ENCODE measurements at regions not wholly inside any gene's neighbourhood (a gene's known extent, or its start where the extent isn't known, plus 50 kb on each side); places are given as distances from the start of the nearest gene placed in this dataset.

DNA sequence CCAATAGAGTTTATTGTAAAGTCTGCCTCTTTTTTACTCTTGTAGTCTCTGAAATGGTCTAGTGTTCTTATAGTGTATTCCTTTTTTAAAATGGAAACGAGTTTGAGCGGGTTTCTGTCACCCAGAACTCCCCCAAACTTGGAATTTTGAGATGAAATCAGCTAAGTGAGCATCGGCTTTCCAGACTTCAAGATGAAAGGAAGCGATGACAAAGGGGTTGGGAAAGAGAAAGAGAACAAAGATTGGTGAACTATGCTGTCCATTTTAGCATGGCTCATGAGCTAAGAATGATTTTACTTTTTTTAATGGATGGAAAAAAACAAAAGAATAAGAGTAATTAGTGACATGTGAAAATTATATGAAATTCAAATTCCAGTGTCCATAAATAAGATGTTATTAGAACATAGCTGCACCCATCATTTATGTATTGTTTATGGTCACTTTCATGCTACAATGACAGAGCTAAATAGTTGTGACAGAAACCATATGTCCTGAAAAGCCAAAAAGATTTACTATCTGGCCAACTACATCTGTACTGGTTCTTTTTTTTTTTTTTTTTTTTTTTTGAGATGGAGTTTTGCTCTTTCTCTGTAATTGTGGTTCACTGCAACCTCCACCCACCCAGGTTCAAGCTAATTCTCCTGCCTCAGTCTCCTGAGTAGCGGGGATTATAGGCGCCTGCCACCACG is 52.7 kb upstream of the PDZRN3 start:
- DNase-seq, result no peak
